ENCODE measurements at regions not wholly inside any gene's neighbourhood (a gene's known extent, or its start where the extent isn't known, plus 50 kb on each side); places are given as distances from the start of the nearest gene placed in this dataset.

DNA sequence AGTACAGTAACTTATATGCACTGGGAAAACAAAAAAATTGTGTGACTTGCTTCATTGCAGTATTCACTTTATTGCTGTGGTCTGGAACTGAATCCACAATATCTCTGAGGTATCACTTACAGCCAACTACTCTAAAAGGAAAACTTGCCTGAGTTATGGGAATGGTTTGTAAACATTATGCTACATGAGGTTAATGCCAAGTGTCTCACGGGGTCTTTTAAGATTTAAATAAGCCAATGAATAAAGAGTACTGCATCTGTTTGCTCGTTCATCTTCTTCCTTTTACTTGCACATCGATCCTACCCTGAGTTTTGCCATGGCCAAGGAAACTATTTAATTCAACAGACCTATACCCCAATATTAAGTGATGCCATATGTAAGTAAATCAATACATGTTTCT is 72.0 kb upstream of the API5 start:
- H3K9me3 ChIP-seq: no peaks in the 10 kb centered on the region
- no peak for DNase-seq (ENCODE audit: low spot score)
- TF ChIP-seq, protein P1, sequence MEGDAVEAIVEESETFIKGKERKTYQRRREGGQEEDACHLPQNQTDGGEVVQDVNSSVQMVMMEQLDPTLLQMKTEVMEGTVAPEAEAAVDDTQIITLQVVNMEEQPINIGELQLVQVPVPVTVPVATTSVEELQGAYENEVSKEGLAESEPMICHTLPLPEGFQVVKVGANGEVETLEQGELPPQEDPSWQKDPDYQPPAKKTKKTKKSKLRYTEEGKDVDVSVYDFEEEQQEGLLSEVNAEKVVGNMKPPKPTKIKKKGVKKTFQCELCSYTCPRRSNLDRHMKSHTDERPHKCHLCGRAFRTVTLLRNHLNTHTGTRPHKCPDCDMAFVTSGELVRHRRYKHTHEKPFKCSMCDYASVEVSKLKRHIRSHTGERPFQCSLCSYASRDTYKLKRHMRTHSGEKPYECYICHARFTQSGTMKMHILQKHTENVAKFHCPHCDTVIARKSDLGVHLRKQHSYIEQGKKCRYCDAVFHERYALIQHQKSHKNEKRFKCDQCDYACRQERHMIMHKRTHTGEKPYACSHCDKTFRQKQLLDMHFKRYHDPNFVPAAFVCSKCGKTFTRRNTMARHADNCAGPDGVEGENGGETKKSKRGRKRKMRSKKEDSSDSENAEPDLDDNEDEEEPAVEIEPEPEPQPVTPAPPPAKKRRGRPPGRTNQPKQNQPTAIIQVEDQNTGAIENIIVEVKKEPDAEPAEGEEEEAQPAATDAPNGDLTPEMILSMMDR (IDR thresholded peaks at IDR 0.05): no peak

DNA sequence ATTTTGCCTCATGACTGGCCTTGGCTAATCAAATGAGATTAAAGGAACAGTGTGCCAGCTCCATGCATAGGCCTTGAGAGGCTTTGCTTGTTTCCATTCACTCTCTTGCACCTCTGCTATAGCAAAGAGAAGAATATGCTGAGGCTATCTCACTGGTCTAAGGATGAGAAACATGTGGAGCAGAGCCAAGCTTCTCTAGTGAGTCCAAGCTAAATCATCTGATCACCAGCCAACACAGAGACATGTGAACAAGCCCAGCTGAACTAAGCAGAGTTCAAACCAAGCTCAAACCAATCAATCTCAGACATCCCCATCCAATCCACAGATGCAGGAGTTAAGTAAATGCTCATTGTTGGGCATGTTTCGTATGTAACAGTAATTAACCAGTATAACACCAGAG is 69.4 kb upstream of the API5 start:
- no peak for DNase-seq (ENCODE audit: low spot score)
- ATAC-seq (ENCODE audit: insufficient number of reproducible peaks, low FRiP score, low read depth): no peak
- Histone ChIP-seq H3K4me3 (no peak overlapping the region), H3K9me3 (no peaks in the 10 kb centered on the region), H3K27ac (no peak overlapping the region), H3K36me3 (no peaks in the 10 kb centered on the region), H3K27me3 (replicated peaks; ENCODE audit: insufficient read depth) (no peaks in the 10 kb centered on the region), H3K4me1 (ENCODE audit: control insufficient read depth in 1 of 2, low read depth in 2 of 2) (no peaks in the 10 kb centered on the region)
- TF ChIP-seq, protein P1 (IDR thresholded peaks at IDR 0.05): no peak

More for the DNA sequence above, 72.0 kb upstream of the API5 start:
- ATAC-seq (ENCODE audit: insufficient number of reproducible peaks, low FRiP score, low read depth): no peak
- H3K4me3 ChIP-seq: no peak overlapping the region
- H3K27ac ChIP-seq: no peak overlapping the region
- H3K27me3 ChIP-seq (replicated peaks; ENCODE audit: insufficient read depth): no peaks in the 10 kb centered on the region
- H3K36me3 ChIP-seq: no peaks in the 10 kb centered on the region
- no peaks in the 10 kb centered on the region for H3K4me1 ChIP-seq (ENCODE audit: control insufficient read depth in 1 of 2, low read depth in 2 of 2)

DNA sequence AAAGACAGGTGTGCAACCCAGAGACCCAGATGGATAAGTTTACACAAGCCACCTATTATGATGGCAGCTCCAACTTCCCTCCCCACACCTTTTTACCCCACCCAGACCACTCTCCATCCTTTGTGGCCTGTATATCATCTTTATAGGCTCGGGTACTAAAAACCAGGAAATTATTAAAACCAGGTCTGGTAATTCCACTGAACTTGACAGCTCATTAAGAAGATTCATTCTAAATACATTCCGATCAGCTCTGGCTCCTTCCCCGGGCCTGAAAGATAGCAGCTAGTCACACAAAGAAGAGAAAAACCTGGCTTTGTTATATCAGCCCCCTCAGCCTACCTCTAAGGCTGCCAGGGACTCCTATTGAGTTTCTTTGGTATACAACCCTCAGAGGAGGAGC is 67.9 kb upstream of the API5 start:
- Histone ChIP-seq H3K27ac (no peak overlapping the region), H3K36me3 (no peaks in the 10 kb centered on the region), H3K27me3 (replicated peaks; ENCODE audit: insufficient read depth) (no peaks in the 10 kb centered on the region), H3K9me3 (no peaks in the 10 kb centered on the region), H3K4me1 (ENCODE audit: control insufficient read depth in 1 of 2, low read depth in 2 of 2) (no peaks in the 10 kb centered on the region), H3K4me3 (no peak overlapping the region)
- TF ChIP-seq, protein P1 (IDR thresholded peaks at IDR 0.05): no peak
- no peak for DNase-seq (ENCODE audit: low spot score)
- no peak for ATAC-seq (ENCODE audit: insufficient number of reproducible peaks, low FRiP score, low read depth)

DNA sequence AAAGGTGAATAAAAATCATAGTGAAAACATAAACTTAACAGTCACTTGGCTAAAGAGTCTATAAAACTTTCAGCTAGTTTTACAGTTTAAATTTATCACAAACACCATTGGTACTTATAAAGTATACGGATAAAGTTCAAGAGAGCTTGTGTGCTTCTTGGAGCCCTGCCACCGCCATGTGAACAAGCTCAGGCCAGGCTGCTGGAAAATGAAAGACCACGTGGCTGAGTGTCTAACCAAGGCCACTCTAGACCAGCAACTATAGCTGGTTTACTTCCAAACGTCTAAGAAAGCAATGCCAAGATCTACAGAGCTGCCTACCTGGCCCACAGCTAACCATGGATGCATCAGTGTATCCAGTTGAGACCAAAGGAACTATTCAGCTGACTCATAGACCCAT is 66.3 kb upstream of the API5 start:
- DNase-seq (ENCODE audit: low spot score): no peak
- no peak overlapping the region for H3K4me3 ChIP-seq
- H3K27ac ChIP-seq: no peak overlapping the region
- H3K36me3 ChIP-seq: no peaks in the 10 kb centered on the region
- no peak for ATAC-seq (ENCODE audit: insufficient number of reproducible peaks, low FRiP score, low read depth)
- no peaks in the 10 kb centered on the region for H3K27me3 ChIP-seq (replicated peaks; ENCODE audit: insufficient read depth)
- H3K4me1 ChIP-seq (ENCODE audit: control insufficient read depth in 1 of 2, low read depth in 2 of 2): no peaks in the 10 kb centered on the region
- no peaks in the 10 kb centered on the region for H3K9me3 ChIP-seq
- TF ChIP-seq, protein P1 (IDR thresholded peaks at IDR 0.05): no peak

DNA sequence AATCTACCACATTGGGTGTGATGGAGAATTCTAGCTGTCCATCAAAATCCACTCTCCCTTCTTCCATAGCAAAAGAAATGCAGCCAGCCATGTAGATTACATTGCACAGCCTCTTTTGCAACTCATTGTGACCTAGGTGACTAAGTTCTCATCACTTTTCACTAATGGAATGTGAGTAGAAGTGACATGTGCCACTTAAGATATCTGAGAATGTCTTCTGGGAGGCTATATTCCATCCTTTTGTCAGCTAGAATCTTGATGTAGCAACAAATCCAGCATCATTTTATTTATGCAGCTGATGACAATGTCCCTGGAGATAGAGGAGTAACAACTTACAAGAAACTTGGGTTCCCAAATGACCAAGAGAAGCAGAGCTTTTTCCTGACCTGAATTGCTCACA is 61.5 kb upstream of the API5 start:
- Histone ChIP-seq H3K27ac (no peak overlapping the region), H3K9me3 (no peaks in the 10 kb centered on the region), H3K27me3 (replicated peaks; ENCODE audit: insufficient read depth) (no peaks in the 10 kb centered on the region), H3K4me3 (no peak overlapping the region), H3K36me3 (no peaks in the 10 kb centered on the region), H3K4me1 (ENCODE audit: control insufficient read depth in 1 of 2, low read depth in 2 of 2) (no peaks in the 10 kb centered on the region)
- DNase-seq (ENCODE audit: low spot score) (no peak), ATAC-seq (ENCODE audit: insufficient number of reproducible peaks, low FRiP score, low read depth) (no peak)
- TF ChIP-seq, protein P1 (IDR thresholded peaks at IDR 0.05): no peak
